Mesenchymal stem cell (in vitro differentiated cells and primary cell): ENCODE measurements at regions not wholly inside any gene's neighbourhood (a gene's known extent, or its start where the extent isn't known, plus 50 kb on each side); places are given as distances from the start of the nearest gene placed in this dataset.
A peak's percentile ranks its signal among the peaks of the same experiment; 100 is the strongest.

Source experiments
- DNase-seq: peaks from one replicate; pipeline ENCODE4 v3.0.0-alpha.2; 2013
- H2AFZ ChIP-seq: one replicate; pipeline ENCODE4 v1.6.1; 2013; ENCODE audit warnings: low read depth, mild to moderate bottlenecking, control low read depth, inconsistent platforms, low read length, moderate library complexity
- H2AK5ac ChIP-seq: 2 replicates; pipeline ENCODE4 v1.6.1; 2013; ENCODE audit warnings: low read length, moderate library complexity, mild to moderate bottlenecking, inconsistent platforms; ENCODE audit not compliant: severe bottlenecking
- H2BK120ac ChIP-seq: one replicate; pipeline ENCODE4 v1.6.1; 2013; ENCODE audit warnings: low read depth, mild to moderate bottlenecking, inconsistent platforms, low read length, moderate library complexity
- H2BK12ac ChIP-seq, 2 experiments: one replicate each; pipeline ENCODE4 v1.6.1; 2013; ENCODE audit warnings: inconsistent platforms in 2 of 2, low read length in 2 of 2, mild to moderate bottlenecking in 2 of 2, moderate library complexity in 2 of 2, control low read depth in 1 of 2
- H2BK15ac ChIP-seq: one replicate; pipeline ENCODE4 v1.6.1; 2013; ENCODE audit warnings: mild to moderate bottlenecking, low read depth, inconsistent platforms; ENCODE audit not compliant: poor library complexity, severe bottlenecking
- H2BK5ac ChIP-seq: 2 replicates; pipeline ENCODE4 v1.6.1; 2013; ENCODE audit warnings: low read depth, mild to moderate bottlenecking, low read length, control low read depth, inconsistent platforms; ENCODE audit not compliant: poor library complexity, severe bottlenecking
- H3K14ac ChIP-seq, 2 experiments: one replicate each; pipeline ENCODE4 v1.6.1; 2013; ENCODE audit warnings: inconsistent platforms in 2 of 2, low read length in 2 of 2, control low read depth in 1 of 2, mild to moderate bottlenecking in 1 of 2, moderate library complexity in 1 of 2
- H3K18ac ChIP-seq, 2 experiments: one replicate each; pipeline ENCODE4 v1.6.1; 2013; ENCODE audit warnings: inconsistent platforms in 2 of 2, low read length in 2 of 2, control low read depth in 1 of 2, low read depth in 1 of 2, mild to moderate bottlenecking in 1 of 2
- H3K23ac ChIP-seq, 2 experiments: one replicate each; pipeline ENCODE4 v1.6.1; 2013; ENCODE audit warnings: inconsistent platforms in 2 of 2, low read length in 2 of 2, mild to moderate bottlenecking in 2 of 2, moderate library complexity in 2 of 2, control low read depth in 1 of 2
- H3K27ac ChIP-seq: 2 replicates; pipeline ENCODE4 v1.5.1; 2013; ENCODE audit warnings: mild to moderate bottlenecking, moderate library complexity, low read length, control low read depth, inconsistent platforms; ENCODE audit not compliant: poor library complexity, severe bottlenecking
- H3K27me3 ChIP-seq, 2 experiments: 2 replicates each; pipeline versions ENCODE4 v1.6.1 to v1.7.0; 2013; ENCODE audit warnings: low read length in 2 of 2, mild to moderate bottlenecking in 2 of 2, moderate library complexity in 2 of 2, control low read depth in 1 of 2, inconsistent platforms in 1 of 2; ENCODE audit not compliant: control insufficient read depth in 1 of 2, insufficient read depth in 1 of 2
- H3K36me3 ChIP-seq, 2 experiments: 2 replicates each; pipeline versions ENCODE4 v1.6.1 to v1.7.0; 2013; ENCODE audit warnings: low read length in 2 of 2, control low read depth in 1 of 2, inconsistent platforms in 1 of 2, low read depth in 1 of 2, mild to moderate bottlenecking in 1 of 2; ENCODE audit not compliant: insufficient read depth in 2 of 2, control insufficient read depth in 1 of 2
- H3K4ac ChIP-seq, 2 experiments: one replicate each; pipeline ENCODE4 v1.6.1; 2013; ENCODE audit warnings: inconsistent platforms in 2 of 2, low read length in 2 of 2, mild to moderate bottlenecking in 2 of 2, moderate library complexity in 2 of 2, control low read depth in 1 of 2, low read depth in 1 of 2
- H3K4me1 ChIP-seq: 2 replicates; pipeline ENCODE4 v1.6.1; 2013; ENCODE audit warnings: low read depth, low read length, control low read depth; ENCODE audit not compliant: control insufficient read depth, insufficient read depth
- H3K4me2 ChIP-seq: 2 replicates; pipeline ENCODE4 v1.6.1; 2013; ENCODE audit warnings: low read length, mild to moderate bottlenecking, inconsistent platforms; ENCODE audit not compliant: poor library complexity, severe bottlenecking
- H3K4me3 ChIP-seq, 2 experiments: 2 replicates each; pipeline versions ENCODE4 v1.5.1 to v1.7.0; 2013; ENCODE audit warnings: low read length in 2 of 2, mild to moderate bottlenecking in 2 of 2, control low read depth in 1 of 2, low read depth in 1 of 2; ENCODE audit not compliant: insufficient read depth in 1 of 2
- H3K79me1 ChIP-seq: replicated peaks from 2 replicates; pipeline ENCODE4 v1.6.1; 2013; ENCODE audit warnings: mild to moderate bottlenecking, control low read depth, low read length, inconsistent platforms; ENCODE audit not compliant: poor library complexity, severe bottlenecking
- H3K9ac ChIP-seq: 2 replicates; pipeline ENCODE4 v1.7.0; 2013; ENCODE audit warnings: mild to moderate bottlenecking, low read length, moderate library complexity
- H3K9me3 ChIP-seq: 2 replicates; pipeline ENCODE4 v1.7.0; 2013; ENCODE audit warnings: mild to moderate bottlenecking, low read length; ENCODE audit not compliant: control insufficient read depth
- H4K8ac ChIP-seq: one replicate; pipeline ENCODE4 v1.6.1; 2013; ENCODE audit warnings: inconsistent platforms, mild to moderate bottlenecking, low read length, moderate library complexity
- H4K91ac ChIP-seq: one replicate; pipeline ENCODE4 v1.6.1; 2013; ENCODE audit warnings: mild to moderate bottlenecking, low read length, inconsistent platforms
- WGBS: methylation state at CpG from one replicate; pipeline ENCODE4 v1.1.7; 2013; ENCODE audit warnings: mixed read lengths; 5-methylcytosine and 5-hydroxymethylcytosine counted together

- Histone ChIP-seq H3K4me1 (no peaks in the 10 kb centered on the region), H3K23ac (no peak overlapping the region), H3K14ac (no peak overlapping the region), H3K4me2 (no peak overlapping the region), H3K36me3 (no peaks in the 10 kb centered on the region), H3K4ac (no peak overlapping the region), H3K4me3 (no peak overlapping the region), H3K27me3 (no peaks in the 10 kb centered on the region), H4K8ac (no peak overlapping the region), H2AK5ac (no peak overlapping the region), H4K91ac (no peak overlapping the region), H2BK15ac (no peak overlapping the region), H3K9me3 (peaks cover 19% of the 10 kb centered on the region), H2BK12ac (no peak overlapping the region), H3K79me1 (no peaks in the 10 kb centered on the region), H3K27ac (no peak overlapping the region), H3K9ac (no peak overlapping the region), H2AFZ (no peak overlapping the region), H3K18ac (no peak overlapping the region), H2BK5ac (no peak overlapping the region), H2BK120ac (no peak overlapping the region)
- WGBS = 90% methylated on average over 4 of the region's 4 CpGs
- no peak for DNase-seq
Measured at GRCh38 chr4:71866212-71866885, 82.5 kb upstream of the GC start.

DNA sequence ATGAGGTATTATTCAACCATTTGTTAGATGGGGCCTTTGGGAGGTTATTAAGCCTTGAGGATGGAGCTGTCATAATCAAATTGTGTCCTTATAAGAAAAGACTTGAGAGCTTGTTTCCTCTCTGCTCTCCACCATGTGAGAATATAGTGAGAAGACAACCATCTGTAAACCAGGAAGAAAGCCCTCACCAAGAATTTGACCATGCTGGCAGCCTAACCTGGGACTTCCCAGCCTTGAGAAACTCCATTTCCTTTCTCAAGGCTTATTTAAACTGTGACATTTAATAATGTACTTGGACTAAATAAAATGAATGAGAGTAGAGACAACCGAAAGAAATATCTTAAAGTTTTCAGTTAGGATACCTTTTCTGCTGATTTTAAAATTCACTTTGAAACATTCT lies 83.7 kb upstream of the GC start:
- Histone ChIP-seq H3K36me3 (no peaks in the 10 kb centered on the region), H3K4ac (no peak overlapping the region), H3K18ac (no peak overlapping the region), H3K4me2 (no peak overlapping the region), H4K8ac (no peak overlapping the region), H2BK5ac (no peak overlapping the region), H3K27ac (no peak overlapping the region), H3K9me3 (peaks cover 13% of the 10 kb centered on the region), H3K27me3 (no peaks in the 10 kb centered on the region), H4K91ac (no peak overlapping the region), H2BK15ac (no peak overlapping the region), H2AFZ (no peak overlapping the region), H3K23ac (no peak overlapping the region), H3K4me1 (no peaks in the 10 kb centered on the region), H2AK5ac (no peak overlapping the region), H2BK120ac (no peak overlapping the region), H3K4me3 (no peak overlapping the region), H2BK12ac (no peak overlapping the region), H3K79me1 (no peaks in the 10 kb centered on the region), H3K9ac (no peak overlapping the region), H3K14ac (no peak overlapping the region)
- DNase-seq = peak; percentile 1
- WGBS = 100% methylated on average over 1 of the region's 1 CpG

GRCh38 chr4:71870456-71870855 lies 86.6 kb upstream of the GC start:
- WGBS = 89% methylated on average over 5 of the region's 5 CpGs

DNA sequence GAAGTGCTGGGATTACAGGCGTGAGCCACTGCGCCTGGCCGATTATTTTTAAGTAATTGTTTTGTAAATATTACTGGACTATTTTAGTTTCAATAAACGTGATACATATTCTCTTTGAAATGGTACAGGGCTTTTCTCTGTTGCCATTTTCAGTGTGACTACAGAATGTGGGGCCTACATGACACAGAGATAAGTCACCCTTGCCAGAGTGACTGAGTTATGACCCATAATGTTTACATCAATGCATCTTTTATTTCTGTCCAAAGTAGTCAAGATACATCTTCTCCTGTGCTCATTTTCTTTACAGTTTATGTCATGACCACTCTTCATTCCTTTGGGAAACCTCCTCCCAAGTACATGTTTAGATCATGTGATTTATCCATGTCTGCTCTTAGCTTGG lies 88.3 kb upstream of the GC start:
- Histone ChIP-seq H2BK5ac (no peak overlapping the region), H3K9ac (no peak overlapping the region), H2BK12ac (no peak overlapping the region), H2AFZ (no peak overlapping the region), H3K4ac (no peak overlapping the region), H3K23ac (no peak overlapping the region), H3K27me3 (no peaks in the 10 kb centered on the region), H2BK15ac (no peak overlapping the region), H3K79me1 (no peaks in the 10 kb centered on the region), H4K8ac (no peak overlapping the region), H3K36me3 (no peaks in the 10 kb centered on the region), H3K18ac (no peak overlapping the region), H3K27ac (no peak overlapping the region), H3K4me1 (no peaks in the 10 kb centered on the region), H2AK5ac (no peak overlapping the region), H3K4me2 (no peak overlapping the region), H4K91ac (no peak overlapping the region), H3K4me3 (no peak overlapping the region), H3K9me3 (no peaks in the 10 kb centered on the region), H3K14ac (no peak overlapping the region), H2BK120ac (no peak overlapping the region)
- 89% methylated on average over 4 of the region's 4 CpGs for WGBS
- DNase-seq = no peak

More at GRCh38 chr4:71870456-71870855, 86.6 kb upstream of the GC start:
- DNase-seq = no peak
- H3K14ac ChIP-seq = no peak overlapping the region
- H3K23ac ChIP-seq = no peak overlapping the region
- H2BK15ac ChIP-seq = no peak overlapping the region
- H3K9me3 ChIP-seq = no peaks in the 10 kb centered on the region
- H4K91ac ChIP-seq = no peak overlapping the region
- no peak overlapping the region for H2BK5ac ChIP-seq
- no peak overlapping the region for H3K4me2 ChIP-seq
- no peak overlapping the region for H3K27ac ChIP-seq
- no peak overlapping the region for H2AK5ac ChIP-seq
- no peaks in the 10 kb centered on the region for H3K4me1 ChIP-seq
- H2BK120ac ChIP-seq = no peak overlapping the region
- H3K79me1 ChIP-seq = no peaks in the 10 kb centered on the region
- H2BK12ac ChIP-seq = no peak overlapping the region
- no peaks in the 10 kb centered on the region for H3K27me3 ChIP-seq
- no peak overlapping the region for H2AFZ ChIP-seq
- H3K4me3 ChIP-seq = no peak overlapping the region
- no peak overlapping the region for H3K4ac ChIP-seq
- no peak overlapping the region for H4K8ac ChIP-seq
- no peaks in the 10 kb centered on the region for H3K36me3 ChIP-seq
- no peak overlapping the region for H3K9ac ChIP-seq
- no peak overlapping the region for H3K18ac ChIP-seq
